CD8-positive, alpha-beta memory T cell (primary cell): ENCODE measurements at regions not wholly inside any gene's neighbourhood (a gene's known extent, or its start where the extent isn't known, plus 50 kb on each side); places are given as distances from the start of the nearest gene placed in this dataset.

Experiments used
- CTCF ChIA-PET: fragments of 350-600 bp; sonication (Branson Sonifier 250); formaldehyde crosslinking; loops from one replicate; lab custom pipeline; 2021; ENCODE audit warnings: antibody characterized with exemption; lab: Charles Lee
- POLR2A ChIA-PET: fragments of 350-600 bp; sonication (Branson Sonifier 250); formaldehyde crosslinking; loops from one replicate; lab custom pipeline; 2021; ENCODE audit warnings: antibody characterized with exemption; lab: Charles Lee
- DNase-seq, 5 donors: peaks; one replicate each; pipeline versions ENCODE4 v3.0.0 to v3.0.0-alpha.2; 2020 to 2022; ENCODE audit warnings: mixed read lengths in 1 of 5
- H3K27ac ChIP-seq: one replicate; pipeline ENCODE4 v1.7.0; 2013; ENCODE audit warnings: low read depth, mild to moderate bottlenecking, low read length, moderate library complexity
- H3K27me3 ChIP-seq: 2 replicates; pipeline ENCODE4 v1.7.0; 2013; ENCODE audit warnings: low read length, mild to moderate bottlenecking; ENCODE audit not compliant: insufficient read depth, poor library complexity, severe bottlenecking
- H3K36me3 ChIP-seq: 2 replicates; pipeline ENCODE4 v1.7.0; 2013; ENCODE audit warnings: mild to moderate bottlenecking, low read length, moderate library complexity; ENCODE audit not compliant: insufficient read depth
- H3K4me1 ChIP-seq: 2 replicates; pipeline ENCODE4 v1.7.0; 2013; ENCODE audit warnings: mild to moderate bottlenecking, low read length, moderate library complexity; ENCODE audit not compliant: insufficient read depth
- H3K4me3 ChIP-seq: 2 replicates; pipeline ENCODE4 v1.7.0; 2013; ENCODE audit warnings: mild to moderate bottlenecking, low read length
- H3K9me3 ChIP-seq: 2 replicates; pipeline ENCODE4 v1.7.0; 2013; ENCODE audit warnings: mild to moderate bottlenecking, low read length
- H3K27ac Mint-ChIP-seq, 8 donors: one replicate each; pipeline ENCODE4 v1.8.0; 2020 to 2021; ENCODE audit warnings: mixed read lengths in 8 of 8, mild to moderate bottlenecking in 6 of 8, inconsistent platforms in 3 of 8, moderate library complexity in 3 of 8
- H3K27me3 Mint-ChIP-seq, 2 donors: one replicate each; pipeline ENCODE4 v1.8.0; 2020 to 2021; ENCODE audit warnings: mixed read lengths in 2 of 2, mild to moderate bottlenecking in 1 of 2, moderate library complexity in 1 of 2
- H3K36me3 Mint-ChIP-seq, 3 donors: one replicate each; pipeline ENCODE4 v1.8.0; 2020 to 2021; ENCODE audit warnings: mixed read lengths in 3 of 3, inconsistent platforms in 1 of 3, mild to moderate bottlenecking in 1 of 3
- H3K4me1 Mint-ChIP-seq, 3 donors: one replicate each; pipeline ENCODE4 v1.8.0; 2020 to 2021; ENCODE audit warnings: mixed read lengths in 3 of 3, inconsistent platforms in 1 of 3, mild to moderate bottlenecking in 1 of 3
- H3K4me3 Mint-ChIP-seq, 7 donors: one replicate each; pipeline ENCODE4 v1.8.0; 2020 to 2021; ENCODE audit warnings: mixed read lengths in 7 of 7, mild to moderate bottlenecking in 6 of 7, moderate library complexity in 4 of 7, inconsistent platforms in 2 of 7
- H3K9me3 Mint-ChIP-seq, 5 donors: one replicate each; pipeline ENCODE4 v1.8.0; 2020 to 2022; ENCODE audit warnings: mixed read lengths in 5 of 5, mild to moderate bottlenecking in 3 of 5, moderate library complexity in 2 of 5, inconsistent platforms in 1 of 5

GRCh38 chr7:42742318-42742717 is 169.6 kb downstream of the C7orf25 start:
- Mint-ChIP-seq H3K27me3 (peaks cover 0 to 1% of the 10 kb centered on the region in 2 donors), H3K4me3 (no peak overlapping the region), H3K4me1 (no peaks in the 10 kb centered on the region), H3K27ac (no peak overlapping the region), H3K36me3 (no peaks in the 10 kb centered on the region), H3K9me3 (peaks cover 0 to 11% (median under 1%) of the 10 kb centered on the region in 5 donors)
- Histone ChIP-seq H3K4me3 (no peak overlapping the region), H3K4me1 (no peaks in the 10 kb centered on the region), H3K27ac (no peak overlapping the region), H3K36me3 (no peaks in the 10 kb centered on the region), H3K27me3 (no peaks in the 10 kb centered on the region), H3K9me3 (no peaks in the 10 kb centered on the region)
- POLR2A ChIA-PET, result no interaction called here
- CTCF ChIA-PET, result no interaction called here
- DNase-seq, result no peak

DNA sequence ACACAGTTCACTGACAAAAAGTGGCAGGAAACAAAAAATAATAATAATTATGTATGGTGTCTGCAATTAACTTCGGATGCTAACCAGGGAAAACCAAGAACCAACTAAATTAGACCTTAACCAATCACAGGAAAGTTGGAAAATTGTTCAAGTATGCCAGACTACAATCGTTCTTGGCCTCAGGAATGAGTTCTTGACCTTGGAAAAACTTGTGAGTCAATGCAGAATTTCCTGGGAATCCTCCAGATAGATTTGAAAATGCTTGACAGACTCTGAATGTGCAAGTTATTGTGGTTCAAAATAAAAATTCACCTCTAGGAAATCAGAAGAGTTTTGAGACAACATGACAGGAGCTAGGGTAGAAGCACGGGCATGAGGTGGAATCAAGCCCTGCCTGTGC is 171.5 kb downstream of the C7orf25 start:
- no peaks in the 10 kb centered on the region for H3K4me1 ChIP-seq
- no peaks in the 10 kb centered on the region for H3K9me3 ChIP-seq
- Mint-ChIP-seq H3K36me3 (no peaks in the 10 kb centered on the region), H3K4me3 (no peak overlapping the region), H3K9me3 (peaks cover 0 to 8% (median 1%) of the 10 kb centered on the region in 5 donors), H3K27me3 (peaks cover 0 to 1% of the 10 kb centered on the region in 2 donors), H3K27ac (no peak overlapping the region), H3K4me1 (no peaks in the 10 kb centered on the region)
- H3K36me3 ChIP-seq, result no peaks in the 10 kb centered on the region
- DNase-seq, result no peak
- ChIA-PET CTCF (no interaction called here), POLR2A (no interaction called here)
- H3K27ac ChIP-seq, result no peak overlapping the region
- H3K4me3 ChIP-seq, result no peak overlapping the region
- no peaks in the 10 kb centered on the region for H3K27me3 ChIP-seq

DNA sequence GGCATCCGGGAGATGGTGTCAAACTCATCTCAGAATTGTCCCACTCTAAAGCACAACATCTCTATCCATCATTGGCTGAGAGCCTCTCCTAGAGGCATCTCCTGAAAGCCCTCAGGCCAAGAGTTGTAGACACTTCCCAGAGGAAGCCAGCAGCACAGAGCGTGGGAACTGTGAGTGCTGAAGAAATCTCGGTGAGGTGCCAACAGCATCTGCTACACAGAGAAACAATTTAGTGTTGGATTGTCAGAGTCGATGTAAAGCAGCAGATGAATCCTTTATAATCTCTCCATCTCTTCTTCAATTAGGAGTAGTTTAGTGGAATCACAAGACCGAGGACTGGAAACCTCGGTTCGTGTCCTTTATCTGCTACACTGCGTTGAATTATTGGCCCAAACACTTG is 172.2 kb downstream of the C7orf25 start:
- Histone ChIP-seq H3K27ac (no peak overlapping the region), H3K9me3 (no peaks in the 10 kb centered on the region), H3K4me3 (no peak overlapping the region), H3K27me3 (no peaks in the 10 kb centered on the region), H3K4me1 (no peaks in the 10 kb centered on the region), H3K36me3 (no peaks in the 10 kb centered on the region)
- peaks cover under 1 to 2% of the 10 kb centered on the region in 2 donors for H3K27me3 Mint-ChIP-seq
- DNase-seq, result no peak
- ChIA-PET POLR2A (no interaction called here), CTCF (no interaction called here)
- no peaks in the 10 kb centered on the region for H3K36me3 Mint-ChIP-seq
- H3K27ac Mint-ChIP-seq, result no peak overlapping the region
- no peaks in the 10 kb centered on the region for H3K4me1 Mint-ChIP-seq
- H3K9me3 Mint-ChIP-seq, result peaks cover 0 to 8% (median 4%) of the 10 kb centered on the region in 5 donors
- no peak overlapping the region for H3K4me3 Mint-ChIP-seq

DNA sequence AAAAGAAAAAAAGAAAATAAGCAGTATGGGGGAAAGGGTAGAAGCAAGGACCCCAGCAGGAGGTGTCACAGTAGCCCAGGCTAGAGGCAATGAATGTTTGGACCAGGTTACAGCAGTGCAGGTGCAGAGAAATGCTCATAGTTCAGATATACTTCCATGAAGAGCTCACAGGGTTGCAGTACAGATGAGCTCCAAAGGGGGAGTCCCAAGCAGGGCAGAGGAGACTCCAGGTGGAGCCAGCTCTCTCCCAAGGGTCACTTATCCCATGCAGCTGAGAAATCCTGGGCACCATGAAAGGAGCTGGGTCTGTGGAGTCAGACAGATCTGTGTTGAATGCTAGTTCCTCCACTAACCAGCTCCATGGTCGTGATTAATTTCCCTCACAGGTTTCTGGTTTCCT is 174.9 kb downstream of the C7orf25 start:
- Mint-ChIP-seq H3K4me1 (no peaks in the 10 kb centered on the region), H3K27me3 (peaks cover 4 to 5% of the 10 kb centered on the region in 2 donors), H3K9me3 (peaks cover 0 to 6% (median 4%) of the 10 kb centered on the region in 5 donors), H3K36me3 (no peaks in the 10 kb centered on the region), H3K27ac (no peak overlapping the region), H3K4me3 (no peak overlapping the region)
- CTCF ChIA-PET, result no interaction called here
- Histone ChIP-seq H3K9me3 (no peaks in the 10 kb centered on the region), H3K4me3 (no peak overlapping the region), H3K36me3 (no peaks in the 10 kb centered on the region), H3K27me3 (no peaks in the 10 kb centered on the region), H3K4me1 (no peaks in the 10 kb centered on the region), H3K27ac (no peak overlapping the region)
- POLR2A ChIA-PET, result no interaction called here
- no peak for DNase-seq

DNA sequence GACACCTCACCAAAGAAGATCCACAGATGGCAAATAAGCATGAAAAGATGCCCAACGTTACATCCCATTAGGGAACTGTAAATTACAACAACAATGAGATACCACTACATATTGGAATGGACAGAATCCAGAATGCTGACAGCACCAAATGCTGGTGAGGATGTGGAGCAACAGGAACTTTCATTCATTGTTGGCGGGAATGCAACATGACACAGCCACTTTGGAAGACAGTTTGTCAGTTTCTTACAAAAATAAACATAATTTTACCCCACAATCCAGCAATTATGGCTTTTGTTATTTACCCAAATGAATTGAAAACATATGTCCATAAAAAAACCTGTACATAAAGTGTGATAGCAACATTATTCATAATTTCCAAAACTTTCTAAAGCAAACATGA is 176.8 kb downstream of the C7orf25 start:
- ChIA-PET POLR2A (no interaction called here), CTCF (no interaction called here)
- H3K36me3 Mint-ChIP-seq, result no peaks in the 10 kb centered on the region
- no peak overlapping the region for H3K27ac Mint-ChIP-seq
- H3K36me3 ChIP-seq, result no peaks in the 10 kb centered on the region
- H3K27ac ChIP-seq, result no peak overlapping the region
- no peaks in the 10 kb centered on the region for H3K4me1 Mint-ChIP-seq
- H3K27me3 Mint-ChIP-seq, result peaks cover 4 to 5% of the 10 kb centered on the region in 2 donors
- no peak for DNase-seq
- no peaks in the 10 kb centered on the region for H3K4me1 ChIP-seq
- H3K9me3 Mint-ChIP-seq, result peaks cover 0 to 7% (median 4%) of the 10 kb centered on the region in 5 donors
- no peaks in the 10 kb centered on the region for H3K27me3 ChIP-seq
- H3K9me3 ChIP-seq, result no peaks in the 10 kb centered on the region
- no peak overlapping the region for H3K4me3 ChIP-seq
- no peak overlapping the region for H3K4me3 Mint-ChIP-seq

GRCh38 chr7:42734568-42734967 is 177.3 kb downstream of the C7orf25 start:
- Histone ChIP-seq H3K27me3 (no peaks in the 10 kb centered on the region), H3K9me3 (no peaks in the 10 kb centered on the region), H3K27ac (no peak overlapping the region), H3K36me3 (no peaks in the 10 kb centered on the region), H3K4me3 (no peak overlapping the region), H3K4me1 (no peaks in the 10 kb centered on the region)
- no peak for DNase-seq
- CTCF ChIA-PET, result no interaction called here
- Mint-ChIP-seq H3K4me3 (no peak overlapping the region), H3K27ac (no peak overlapping the region), H3K27me3 (peaks cover 4 to 5% of the 10 kb centered on the region in 2 donors), H3K36me3 (no peaks in the 10 kb centered on the region), H3K4me1 (no peaks in the 10 kb centered on the region), H3K9me3 (peaks cover 0 to 7% (median 4%) of the 10 kb centered on the region in 5 donors)
- POLR2A ChIA-PET, result no interaction called here

DNA sequence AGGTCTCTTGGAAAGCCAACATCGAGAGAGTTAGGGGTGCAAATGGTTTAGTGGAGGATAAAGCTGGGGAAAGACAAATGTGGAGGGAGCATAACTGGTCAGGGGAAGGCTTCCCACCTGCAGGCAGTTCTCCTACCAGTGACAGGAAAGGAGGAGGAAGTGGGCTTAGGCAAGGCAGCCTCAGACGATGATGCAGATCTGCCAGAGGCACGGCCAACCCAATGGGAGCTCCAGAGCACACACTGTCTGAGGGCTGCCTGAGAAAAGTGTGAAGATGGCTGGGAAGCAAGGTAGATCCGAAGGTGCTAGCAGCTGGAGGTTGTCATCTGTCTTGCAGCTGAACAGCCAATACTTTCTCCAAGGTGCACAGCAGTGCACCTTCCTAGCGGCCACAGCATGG is 178.8 kb downstream of the C7orf25 start:
- no peaks in the 10 kb centered on the region for H3K4me1 Mint-ChIP-seq
- peaks cover 4% of the 10 kb centered on the region in 2 donors for H3K27me3 Mint-ChIP-seq
- Histone ChIP-seq H3K4me1 (no peaks in the 10 kb centered on the region), H3K27me3 (no peaks in the 10 kb centered on the region), H3K9me3 (no peaks in the 10 kb centered on the region), H3K27ac (no peak overlapping the region), H3K36me3 (no peaks in the 10 kb centered on the region), H3K4me3 (no peak overlapping the region)
- no peak for DNase-seq
- ChIA-PET CTCF (no interaction called here), POLR2A (no interaction called here)
- peaks cover 0 to 9% (median 3%) of the 10 kb centered on the region in 5 donors for H3K9me3 Mint-ChIP-seq
- H3K4me3 Mint-ChIP-seq, result no peak overlapping the region
- no peak overlapping the region for H3K27ac Mint-ChIP-seq
- no peaks in the 10 kb centered on the region for H3K36me3 Mint-ChIP-seq

- no peaks in the 10 kb centered on the region for H3K36me3 ChIP-seq
- Mint-ChIP-seq H3K4me1 (no peaks in the 10 kb centered on the region), H3K36me3 (no peaks in the 10 kb centered on the region), H3K9me3 (peaks cover 0 to 5% (median 0%) of the 10 kb centered on the region in 5 donors), H3K27me3 (peaks cover 4% of the 10 kb centered on the region in 2 donors), H3K4me3 (no peak overlapping the region), H3K27ac (no peak overlapping the region)
- no peaks in the 10 kb centered on the region for H3K9me3 ChIP-seq
- DNase-seq, result no peak
- ChIA-PET POLR2A (no interaction called here), CTCF (no interaction called here)
- H3K4me3 ChIP-seq, result no peak overlapping the region
- H3K4me1 ChIP-seq, result no peaks in the 10 kb centered on the region
- no peaks in the 10 kb centered on the region for H3K27me3 ChIP-seq
- H3K27ac ChIP-seq, result no peak overlapping the region
These were observed 181.3 kb downstream of the C7orf25 start for GRCh38 chr7:42730586-42730985.
